ENCODE measurements at regions not wholly inside any gene's neighbourhood (a gene's known extent, or its start where the extent isn't known, plus 50 kb on each side); places are given as distances from the start of the nearest gene placed in this dataset.

GRCh38 chr5:74918232-74918669 is 52.1 kb upstream of the FAM169A start:
- no peak for TF ChIP-seq CTCF (IDR thresholded peaks at IDR 0.05; ENCODE audit: insufficient read depth, low read length, missing control alignments)
- ChIA-PET CTCF (interaction anchor here (1.0 to 7.2 kb wide), 11 partner anchors 11 to 1122 kb away, joined by 3 to 141 read pairs (median 4); partner anchors contain the start of genes GFM2, HEXB and NSA2), POLR2A (no interaction called here)
- no peak overlapping the region for H3K4me3 ChIP-seq (ENCODE audit: low read depth, low read length)
- no peak for DNase-seq (ENCODE audit: low read depth, low spot score)

GRCh38 chr5:74916831-74917710 is 50.9 kb upstream of the FAM169A start:
- POLR2A ChIA-PET: no interaction called here

More at GRCh38 chr5:74916831-74917710, 50.9 kb upstream of the FAM169A start:
- H3K4me3 ChIP-seq (ENCODE audit: low read depth, low read length): no peak overlapping the region
- DNase-seq (ENCODE audit: low read depth, low spot score): no peak
- TF ChIP-seq CTCF (IDR thresholded peaks at IDR 0.05; ENCODE audit: insufficient read depth, low read length, missing control alignments): no peak
- CTCF ChIA-PET: interaction anchor here (0.9 to 7.2 kb wide), 5 partner anchors 8 to 1015 kb away, joined by 3 to 141 read pairs (median 5); partner anchors contain the start of gene GFM2

Measured in AG04449 (cell line).